Astrocyte (in vitro differentiated cells and primary cell): ENCODE measurements at regions not wholly inside any gene's neighbourhood (a gene's known extent, or its start where the extent isn't known, plus 50 kb on each side); places are given as distances from the start of the nearest gene placed in this dataset.

Source experiments
- CTCF ChIP-seq: IDR thresholded peaks from 2 replicates; pipeline ENCODE4 v1.5.1; 2011; ENCODE audit warnings: low read depth, mild to moderate bottlenecking, inconsistent platforms, low read length, moderate library complexity; ENCODE audit not compliant: insufficient read depth
- EZH2 ChIP-seq: IDR thresholded peaks from 2 replicates; pipeline ENCODE4 v1.6.1; 2012; ENCODE audit warnings: mild to moderate bottlenecking, low read length, inconsistent platforms; ENCODE audit not compliant: insufficient read depth

GRCh38 chr2:225100856-225101294, 58.6 kb upstream of the DOCK10 start:
- no peak for TF ChIP-seq EZH2
- TF ChIP-seq CTCF = no peak
